Tibial artery (tissue), 4 donors: ENCODE measurements at regions not wholly inside any gene's neighbourhood (a gene's known extent, or its start where the extent isn't known, plus 50 kb on each side); places are given as distances from the start of the nearest gene placed in this dataset.

Experiments
- DNase-seq, 2 donors: peaks; one replicate each; pipeline ENCODE4 v3.0.0-alpha.2; 2019
- H3K27ac ChIP-seq, 2 donors: fragments of 200-600 bp; sonication (generic) in 1 of 2; 1 replicate in 1 of 2; 2 replicates in 1 of 2; pipeline ENCODE4 v1.5.1; 2018 to 2019; ENCODE audit warnings: mild to moderate bottlenecking in 1 of 2
- H3K27me3 ChIP-seq, 2 donors: fragments of 200-600 bp; sonication (generic) in 1 of 2; one replicate each; pipeline versions ENCODE4 v1.5.1 to v1.6.0; 2016 to 2019
- H3K36me3 ChIP-seq, 3 donors: fragments of 200-600 bp; sonication (generic) in 2 of 3; one replicate each; pipeline ENCODE4 v1.5.1; 2016 to 2019; ENCODE audit warnings: mild to moderate bottlenecking in 2 of 3
- H3K4me1 ChIP-seq, 4 donors: fragments of 200-600 bp; sonication (generic) in 2 of 4; 1 replicate in 3 of 4; 2 replicates in 1 of 4; pipeline ENCODE4 v1.5.1; 2016 to 2019
- H3K4me3 ChIP-seq, 2 donors: fragments of 200-600 bp; sonication (generic) in 1 of 2; 1 replicate in 1 of 2; 2 replicates in 1 of 2; pipeline ENCODE4 v1.5.1; 2018 to 2019; ENCODE audit warnings: mild to moderate bottlenecking in 2 of 2
- H3K9me3 ChIP-seq, 3 donors: fragments of 200-600 bp; sonication (generic) in 1 of 3; one replicate each; pipeline ENCODE4 v1.5.1; 2016 to 2019
- CTCF ChIP-seq, 2 experiments: fragments of 200-600 bp in 1 of 2; fragments of 450-650 bp in 1 of 2; IDR thresholded peaks; one replicate each; pipeline ENCODE4 v1.5.1; 2017 to 2019; ENCODE audit warnings: antibody characterized with exemption in 2 of 2, mild to moderate bottlenecking in 1 of 2, moderate library complexity in 1 of 2
- intact Hi-C: fragments of 100-400 bp; cut with DNase I; formaldehyde crosslinking; loops from one replicate; pipeline ENCODE4 v1.15.0; 2023; ENCODE audit warnings: low total_unique reads

GRCh38 chr3:83251490-83251889 lies 1490.0 kb upstream of the GBE1 start:
- H3K27me3 ChIP-seq, result no peaks in the 10 kb centered on the region
- TF ChIP-seq CTCF (IDR thresholded peaks at IDR 0.05), result no peak
- H3K4me1 ChIP-seq, result no peaks in the 10 kb centered on the region
- intact Hi-C loops, result no loop called here
- H3K27ac ChIP-seq, result no peak overlapping the region
- no peak overlapping the region for H3K4me3 ChIP-seq
- no peaks in the 10 kb centered on the region for H3K36me3 ChIP-seq
- DNase-seq, result no peak
- no peaks in the 10 kb centered on the region for H3K9me3 ChIP-seq

GRCh38 chr3:83250613-83251012 lies 1489.2 kb upstream of the GBE1 start:
- Histone ChIP-seq H3K27ac (no peak overlapping the region), H3K4me1 (no peaks in the 10 kb centered on the region), H3K36me3 (no peaks in the 10 kb centered on the region), H3K9me3 (no peaks in the 10 kb centered on the region), H3K4me3 (no peak overlapping the region), H3K27me3 (no peaks in the 10 kb centered on the region)
- no peak for TF ChIP-seq CTCF (IDR thresholded peaks at IDR 0.05)
- no peak for DNase-seq
- intact Hi-C loops, result no loop called here

- H3K27me3 ChIP-seq, result no peaks in the 10 kb centered on the region
- intact Hi-C loops, result no loop called here
- H3K4me1 ChIP-seq, result no peaks in the 10 kb centered on the region
- TF ChIP-seq CTCF (IDR thresholded peaks at IDR 0.05), result no peak
- H3K36me3 ChIP-seq, result no peaks in the 10 kb centered on the region
- no peak for DNase-seq
- H3K9me3 ChIP-seq, result no peaks in the 10 kb centered on the region
- H3K27ac ChIP-seq, result no peak overlapping the region
- H3K4me3 ChIP-seq, result no peak overlapping the region
These were observed 1487.0 kb upstream of the GBE1 start for GRCh38 chr3:83248454-83248853.

- intact Hi-C loops, result no loop called here
- Histone ChIP-seq H3K4me3 (no peak overlapping the region), H3K27ac (no peak overlapping the region), H3K4me1 (no peaks in the 10 kb centered on the region), H3K27me3 (no peaks in the 10 kb centered on the region), H3K9me3 (no peaks in the 10 kb centered on the region), H3K36me3 (no peaks in the 10 kb centered on the region)
- no peak for TF ChIP-seq CTCF (IDR thresholded peaks at IDR 0.05)
- DNase-seq, result no peak
These were observed 1473.9 kb upstream of the GBE1 start for GRCh38 chr3:83235180-83235814.

- intact Hi-C loops, result no loop called here
- no peak for DNase-seq
These were observed 1472.3 kb upstream of the GBE1 start for GRCh38 chr3:83233715-83234114.

More at GRCh38 chr3:83233715-83234114, 1472.3 kb upstream of the GBE1 start:
- H3K9me3 ChIP-seq, result no peaks in the 10 kb centered on the region
- TF ChIP-seq CTCF (IDR thresholded peaks at IDR 0.05), result no peak
- H3K4me1 ChIP-seq, result no peaks in the 10 kb centered on the region
- no peaks in the 10 kb centered on the region for H3K36me3 ChIP-seq
- H3K27ac ChIP-seq, result no peak overlapping the region
- H3K27me3 ChIP-seq, result no peaks in the 10 kb centered on the region
- no peak overlapping the region for H3K4me3 ChIP-seq
